Neural cell (in vitro differentiated cells): ENCODE measurements at regions not wholly inside any gene's neighbourhood (a gene's known extent, or its start where the extent isn't known, plus 50 kb on each side); places are given as distances from the start of the nearest gene placed in this dataset.

ENCODE experiments used
- EZH2 ChIP-seq: fragments of 200-600, 300-800 bp; shearing (Covaris generic), sonication (generic); IDR thresholded peaks from 2 replicates; pipeline ENCODE4 v1.6.1; 2014; ENCODE audit warnings: antibody characterized with exemption, low read length, borderline replicate concordance, mild to moderate bottlenecking; ENCODE audit not compliant: insufficient read depth, poor library complexity, severe bottlenecking
- MXI1 ChIP-seq: fragments of 450-650 bp; conservative IDR thresholded peaks from 2 replicates; pipeline ENCODE4 v1.6.1; 2014; ENCODE audit warnings: antibody characterized with exemption, mild to moderate bottlenecking; ENCODE audit not compliant: poor library complexity, severe bottlenecking
- POLR2AphosphoS5 ChIP-seq: IDR thresholded peaks from 2 replicates; pipeline ENCODE4 v1.6.1; 2012
- RAD21 ChIP-seq: fragments of 450-650 bp; conservative IDR thresholded peaks from 2 replicates; pipeline ENCODE4 v1.6.1; 2014; ENCODE audit warnings: antibody characterized with exemption, mild to moderate bottlenecking, moderate library complexity
- TAF1 ChIP-seq: IDR thresholded peaks from 2 replicates; pipeline ENCODE4 v1.6.1; 2012; ENCODE audit warnings: low read depth
- TF ChIP-seq, protein P1 (sequence below): fragments of 450-650 bp; IDR thresholded peaks from 2 replicates; pipeline ENCODE4 v1.5.1; 2014; ENCODE audit warnings: antibody characterized with exemption, mild to moderate bottlenecking, moderate library complexity; ENCODE audit not compliant: poor library complexity, severe bottlenecking

DNA sequence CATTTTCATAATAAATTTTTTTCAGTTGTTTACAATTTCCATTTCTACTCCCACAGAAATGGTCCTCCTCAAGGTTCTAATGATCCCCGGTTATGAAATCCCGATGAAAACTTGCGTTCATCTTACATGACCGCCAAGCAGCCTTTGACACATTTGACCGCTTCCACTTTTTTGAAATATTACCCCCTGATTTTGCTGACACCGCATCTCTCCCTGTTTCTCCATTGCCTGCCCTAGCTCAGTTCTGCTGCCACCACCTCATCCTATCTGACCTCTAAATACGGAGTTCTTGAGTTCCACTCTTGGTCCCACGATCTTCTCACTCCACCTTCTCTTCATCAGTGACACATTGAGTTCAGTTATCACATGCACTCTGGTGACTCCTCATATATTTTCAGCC is 74.1 kb downstream of the SLC35B3 start:
- no peak for TF ChIP-seq POLR2AphosphoS5
- TF ChIP-seq, protein P1, sequence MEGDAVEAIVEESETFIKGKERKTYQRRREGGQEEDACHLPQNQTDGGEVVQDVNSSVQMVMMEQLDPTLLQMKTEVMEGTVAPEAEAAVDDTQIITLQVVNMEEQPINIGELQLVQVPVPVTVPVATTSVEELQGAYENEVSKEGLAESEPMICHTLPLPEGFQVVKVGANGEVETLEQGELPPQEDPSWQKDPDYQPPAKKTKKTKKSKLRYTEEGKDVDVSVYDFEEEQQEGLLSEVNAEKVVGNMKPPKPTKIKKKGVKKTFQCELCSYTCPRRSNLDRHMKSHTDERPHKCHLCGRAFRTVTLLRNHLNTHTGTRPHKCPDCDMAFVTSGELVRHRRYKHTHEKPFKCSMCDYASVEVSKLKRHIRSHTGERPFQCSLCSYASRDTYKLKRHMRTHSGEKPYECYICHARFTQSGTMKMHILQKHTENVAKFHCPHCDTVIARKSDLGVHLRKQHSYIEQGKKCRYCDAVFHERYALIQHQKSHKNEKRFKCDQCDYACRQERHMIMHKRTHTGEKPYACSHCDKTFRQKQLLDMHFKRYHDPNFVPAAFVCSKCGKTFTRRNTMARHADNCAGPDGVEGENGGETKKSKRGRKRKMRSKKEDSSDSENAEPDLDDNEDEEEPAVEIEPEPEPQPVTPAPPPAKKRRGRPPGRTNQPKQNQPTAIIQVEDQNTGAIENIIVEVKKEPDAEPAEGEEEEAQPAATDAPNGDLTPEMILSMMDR = no peak
- no peak for TF ChIP-seq EZH2
- TF ChIP-seq TAF1 = no peak
- no peak for TF ChIP-seq RAD21
- TF ChIP-seq MXI1 = no peak
